K562 (cell line): ENCODE measurements at regions not wholly inside any gene's neighbourhood (a gene's known extent, or its start where the extent isn't known, plus 50 kb on each side); places are given as distances from the start of the nearest gene placed in this dataset.

Experiments used
- ATAC-seq: fragments of 200-7000 bp; cut with Tn5 transposase; 3 replicates; pipeline ENCODE4 v1.9.1; 2020; ENCODE audit warnings: moderate library complexity
- BruUV-seq: library from RNA; stranded (reverse); fragments of 400-500 nt; replicated peaks from 2 replicates; lab custom pipeline; 2021; lab: Mats Ljungman, UMichigan
- CTCF ChIA-PET: fragments of 300-600 bp; formaldehyde crosslinking; extraction: SDS; loops from one replicate; lab custom pipeline; 2021; ENCODE audit warnings: low intra/inter-chr PET ratio; lab: Yijun Ruan, JAX
- POLR2A ChIA-PET: fragments of 300-600, 350-650 bp; sonication (Branson Sonifier 250); formaldehyde crosslinking; extraction: SDS; loops from one replicate; lab custom pipeline; 2021; ENCODE audit warnings: antibody characterized with exemption, inconsistent platforms; lab: Yijun Ruan, JAX
- DNase-seq, 4 experiments: peaks; one replicate each; pipeline versions ENCODE4 v3.0.0 to v3.0.0-alpha.2; 2011 to 2018; ENCODE audit warnings: low spot score in 3 of 4, mixed read lengths in 3 of 4; ENCODE audit errors: extremely low read depth in 1 of 4
- FAIRE-seq: peaks from 2 replicates; lab custom pipeline; 2011; peaks lifted over from hg19 to GRCh38; lab: Jason Lieb, UNC
- H2AFZ ChIP-seq: 2 replicates; pipeline ENCODE4 v1.6.0; 2011; ENCODE audit warnings: low read depth, low read length, control low read depth, inconsistent platforms
- H3K27ac ChIP-seq: fragments of 200-600 bp; 3 replicates; pipeline ENCODE4 v1.8.0; 2011; ENCODE audit warnings: low read depth, mild to moderate bottlenecking, control low read depth, inconsistent platforms, low read length, moderate library complexity, mixed read lengths; ENCODE audit errors: extremely low read depth
- H3K27me3 ChIP-seq, 2 experiments: fragments of 300-600 bp in 1 of 2; 2 replicates in 1 of 2; 3 replicates in 1 of 2; pipeline versions ENCODE4 v1.6.0 to v1.8.0; 2011; ENCODE audit warnings: inconsistent platforms in 2 of 2, low read length in 2 of 2, mild to moderate bottlenecking in 1 of 2, mixed read lengths in 1 of 2, moderate library complexity in 1 of 2; ENCODE audit not compliant: control insufficient read depth in 2 of 2, insufficient read depth in 2 of 2
- H3K36me3 ChIP-seq: fragments of 300-600 bp; 3 replicates; pipeline ENCODE4 v1.8.0; 2011; ENCODE audit warnings: mild to moderate bottlenecking, low read length, inconsistent platforms; ENCODE audit not compliant: control insufficient read depth, insufficient read depth
- H3K4me1 ChIP-seq, 2 experiments: fragments of 200-600 bp in 1 of 2; replicated peaks in 1 of 2; 2 replicates in 1 of 2; 3 replicates in 1 of 2; pipeline versions ENCODE4 v1.5.1 to v1.8.0; 2011; ENCODE audit warnings: inconsistent platforms in 2 of 2, low read length in 2 of 2, mild to moderate bottlenecking in 1 of 2, mixed read lengths in 1 of 2, moderate library complexity in 1 of 2; ENCODE audit not compliant: control insufficient read depth in 2 of 2, insufficient read depth in 2 of 2
- H3K4me2 ChIP-seq: 2 replicates; pipeline ENCODE4 v1.6.1; 2011; ENCODE audit warnings: low read length, control low read depth, inconsistent platforms, mixed read lengths; ENCODE audit not compliant: insufficient read depth
- H3K4me3 ChIP-seq: fragments of 200-600 bp; sonication (generic), shearing (Covaris generic); 2 replicates; pipeline ENCODE4 v1.5.1; 2016; ENCODE audit warnings: control low read depth, inconsistent platforms
- H3K79me2 ChIP-seq: fragments of 200-600 bp; 3 replicates; pipeline ENCODE4 v1.8.0; 2011; ENCODE audit warnings: low read length, inconsistent platforms; ENCODE audit not compliant: control insufficient read depth, insufficient read depth
- H3K9ac ChIP-seq, 2 experiments: 2 replicates each; pipeline versions ENCODE4 v1.6.0 to v1.6.1; 2011; ENCODE audit warnings: low read depth in 2 of 2, low read length in 2 of 2, control low read depth in 1 of 2, inconsistent platforms in 1 of 2, mild to moderate bottlenecking in 1 of 2, mixed read lengths in 1 of 2; ENCODE audit not compliant: insufficient read depth in 1 of 2
- H3K9me1 ChIP-seq: one replicate; pipeline ENCODE4 v1.6.0; 2011; ENCODE audit warnings: inconsistent platforms, mild to moderate bottlenecking, low read length, moderate library complexity; ENCODE audit not compliant: control insufficient read depth, insufficient read depth
- H3K9me3 ChIP-seq: replicated peaks from 2 replicates; pipeline ENCODE4 v1.5.1; 2011; ENCODE audit warnings: low read depth, low read length, inconsistent platforms; ENCODE audit not compliant: control insufficient read depth, insufficient read depth
- H4K20me1 ChIP-seq: replicated peaks from 2 replicates; pipeline ENCODE4 v1.6.1; 2011; ENCODE audit warnings: low read length, inconsistent platforms, mixed read lengths; ENCODE audit not compliant: control insufficient read depth, insufficient read depth
- ATF4 ChIP-seq: fragments of 450-650 bp; formaldehyde crosslinking; IDR thresholded peaks from 2 replicates; pipeline ENCODE4 v1.4.0; 2022; ENCODE audit warnings: mild to moderate bottlenecking, moderate library complexity
- BRD4 ChIP-seq: fragments of 200-600 bp; sonication (generic); IDR thresholded peaks from 2 replicates; pipeline ENCODE4 v1.6.1; 2017; ENCODE audit warnings: inconsistent platforms
- ZFX ChIP-seq: sonication (generic); formaldehyde crosslinking; IDR thresholded peaks from 2 replicates; pipeline ENCODE4 v1.8.0; 2022; ENCODE audit warnings: mild to moderate bottlenecking, missing genetic modification reagents, moderate library complexity
- WGBS: fragments of 100-300 bp; shearing (Covaris generic); methylation state at CpG from one replicate; pipeline ENCODE4 v1.1.6; 2016; ENCODE audit warnings: low coverage, mixed read lengths; ENCODE audit not compliant: insufficient coverage; ENCODE audit errors: missing lambda C conversion rate; 5-methylcytosine and 5-hydroxymethylcytosine counted together
- in situ Hi-C: fragments of 300-500 bp; cut with MboI; formaldehyde crosslinking; loops from 4 replicates; pipeline ENCODE4 v1.15.0; 2018; ENCODE audit warnings: inconsistent platforms, mixed read lengths
- intact Hi-C: fragments of 100-400 bp; cut with micrococcal nuclease; formaldehyde crosslinking; loops from 2 replicates; pipeline ENCODE4 v1.14.2; 2022
- TF ChIP-seq, protein P1 (sequence below): fragments of 250-450 bp; sonication (Bioruptor Pico); IDR thresholded peaks from 2 replicates; pipeline ENCODE4 v1.4.0; 2020; ENCODE audit warnings: mild to moderate bottlenecking, moderate library complexity

DNA sequence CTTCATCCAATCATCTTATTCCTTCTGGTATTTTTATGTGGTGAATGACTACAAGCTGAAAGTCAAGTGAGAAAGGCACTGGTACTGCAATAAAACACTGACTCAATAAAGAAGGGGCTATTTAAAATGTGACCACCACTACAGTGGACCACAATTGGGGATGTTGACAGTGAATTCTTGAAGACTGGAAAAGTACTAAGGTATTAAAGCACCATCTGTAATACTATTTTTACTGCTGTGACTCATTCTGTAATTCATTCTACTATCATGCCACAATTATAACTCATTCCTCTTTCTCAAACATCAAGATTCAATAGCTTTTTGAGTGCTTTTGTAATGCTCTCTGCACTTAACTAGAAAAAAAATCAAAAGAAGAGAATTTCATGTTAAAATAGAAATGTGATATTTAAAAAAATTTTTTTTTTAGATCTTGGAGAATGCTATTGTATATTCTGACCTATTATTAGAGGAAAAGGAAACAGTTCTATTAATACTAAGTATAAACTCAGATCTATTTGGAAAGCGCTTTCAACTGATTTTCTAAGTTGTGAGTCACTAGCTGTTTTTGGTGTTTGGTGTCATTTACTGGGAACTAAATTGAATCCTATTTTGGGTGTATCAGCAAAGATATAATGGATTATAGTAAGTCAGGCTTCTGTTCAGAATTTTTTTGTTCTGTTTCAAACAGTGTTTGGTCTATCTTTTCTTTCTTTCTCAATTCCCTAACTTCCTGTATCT, 104.7 kb upstream of the TMEM170B start (continued):
- TF ChIP-seq ATF4 (CRISPR knock-in tag) (no peak), ZFX (CRISPR knock-in tag) (no peak), BRD4 (no peak)

DNA sequence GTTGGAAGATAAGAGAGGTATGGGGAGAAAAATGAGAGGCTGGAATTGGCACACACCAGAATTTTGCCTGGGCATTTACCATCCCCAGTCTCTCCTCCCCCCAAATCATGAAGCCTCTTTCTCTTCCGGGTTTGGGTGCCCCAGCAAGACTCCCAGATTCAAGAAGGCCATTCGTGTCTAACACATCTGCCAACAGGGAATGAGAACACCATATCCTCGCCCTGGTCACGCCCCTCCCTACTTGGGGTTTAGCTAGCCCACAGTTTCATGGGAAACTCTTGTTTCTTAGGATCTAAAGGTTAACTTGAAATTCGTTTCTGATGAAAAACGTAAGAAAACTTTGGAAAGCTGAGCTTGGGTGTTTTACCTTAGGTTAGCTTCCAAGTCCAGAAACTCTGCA, 105.5 kb upstream of the TMEM170B start:
- H3K4me2 ChIP-seq, result no peak overlapping the region
- POLR2A ChIA-PET, result interaction anchor here (0.7 kb wide), 1 partner anchor 44 kb away, joined by 3 read pairs; no protein-coding TSS in a partner anchor
- intact Hi-C loops, result no loop called here

More for the DNA sequence above, 105.5 kb upstream of the TMEM170B start:
- H3K9ac ChIP-seq, result no peak overlapping the region
- WGBS, result 2% methylated on average over 6 of the region's 6 CpGs
- no peaks in the 10 kb centered on the region for H4K20me1 ChIP-seq
- no peaks in the 10 kb centered on the region for H3K9me3 ChIP-seq
- CTCF ChIA-PET, result no interaction called here
- H2AFZ ChIP-seq, result no peak overlapping the region
- H3K4me1 ChIP-seq, result no peaks in the 10 kb centered on the region
- DNase-seq, result no peak
- TF ChIP-seq, protein P1, sequence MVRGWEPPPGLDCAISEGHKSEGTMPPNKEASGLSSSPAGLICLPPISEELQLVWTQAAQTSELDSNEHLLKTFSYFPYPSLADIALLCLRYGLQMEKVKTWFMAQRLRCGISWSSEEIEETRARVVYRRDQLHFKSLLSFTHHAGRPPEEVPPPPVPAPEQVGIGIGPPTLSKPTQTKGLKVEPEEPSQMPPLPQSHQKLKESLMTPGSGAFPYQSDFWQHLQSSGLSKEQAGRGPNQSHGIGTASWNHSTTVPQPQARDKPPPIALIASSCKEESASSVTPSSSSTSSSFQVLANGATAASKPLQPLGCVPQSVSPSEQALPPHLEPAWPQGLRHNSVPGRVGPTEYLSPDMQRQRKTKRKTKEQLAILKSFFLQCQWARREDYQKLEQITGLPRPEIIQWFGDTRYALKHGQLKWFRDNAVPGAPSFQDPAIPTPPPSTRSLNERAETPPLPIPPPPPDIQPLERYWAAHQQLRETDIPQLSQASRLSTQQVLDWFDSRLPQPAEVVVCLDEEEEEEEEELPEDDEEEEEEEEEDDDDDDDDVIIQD, result no peak
- no peak overlapping the region for H3K27ac ChIP-seq
- FAIRE-seq, result no peak
- H3K4me3 ChIP-seq, result no peak overlapping the region
- H3K79me2 ChIP-seq, result no peaks in the 10 kb centered on the region
- no TSS peak for BruUV-seq
- in situ Hi-C loops, result no loop called here
- H3K9me1 ChIP-seq, result no peaks in the 10 kb centered on the region
- H3K36me3 ChIP-seq, result no peaks in the 10 kb centered on the region
- no peak for ATAC-seq
- peaks cover 3 to 6% of the 10 kb centered on the region in 2 experiments; a peak in 3 of 5 replicates for H3K27me3 ChIP-seq
